Mucosa of stomach (tissue), 1 donor: ENCODE measurements at regions not wholly inside any gene's neighbourhood (a gene's known extent, or its start where the extent isn't known, plus 50 kb on each side); places are given as distances from the start of the nearest gene placed in this dataset.

Source experiments
- H3K27me3 ChIP-seq: one replicate; pipeline ENCODE4 v1.7.0; 2013; ENCODE audit warnings: mild to moderate bottlenecking, low read length; ENCODE audit not compliant: control insufficient read depth, insufficient read depth
- H3K36me3 ChIP-seq: one replicate; pipeline ENCODE4 v1.7.0; 2013; ENCODE audit warnings: low read length; ENCODE audit not compliant: control insufficient read depth, insufficient read depth
- H3K4me1 ChIP-seq: one replicate; pipeline ENCODE4 v1.7.0; 2013; ENCODE audit warnings: mild to moderate bottlenecking, low read length; ENCODE audit not compliant: control insufficient read depth, insufficient read depth
- H3K4me3 ChIP-seq: one replicate; pipeline ENCODE4 v1.7.0; 2013; ENCODE audit warnings: low read length
- H3K9ac ChIP-seq: one replicate; pipeline ENCODE4 v1.7.0; 2013; ENCODE audit warnings: mild to moderate bottlenecking, low read length, moderate library complexity
- H3K9me3 ChIP-seq: one replicate; pipeline ENCODE4 v1.7.0; 2013; ENCODE audit warnings: mild to moderate bottlenecking, low read length, moderate library complexity; ENCODE audit not compliant: control insufficient read depth
- donor health status: Pancreatic carcinoma.

- Histone ChIP-seq H3K9me3 (no peaks in the 10 kb centered on the region), H3K4me1 (no peaks in the 10 kb centered on the region), H3K27me3 (no peaks in the 10 kb centered on the region), H3K36me3 (no peaks in the 10 kb centered on the region), H3K9ac (no peak overlapping the region), H3K4me3 (no peak overlapping the region)
Measured at GRCh38 chr7:25279705-25280104, 51.4 kb upstream of the NPVF start.

GRCh38 chr7:25280181-25280580, 51.9 kb upstream of the NPVF start:
- Histone ChIP-seq H3K9ac (no peak overlapping the region), H3K27me3 (no peaks in the 10 kb centered on the region), H3K4me1 (no peaks in the 10 kb centered on the region), H3K4me3 (no peak overlapping the region), H3K36me3 (no peaks in the 10 kb centered on the region), H3K9me3 (no peaks in the 10 kb centered on the region)

GRCh38 chr7:25282194-25282593, 53.9 kb upstream of the NPVF start:
- Histone ChIP-seq H3K4me1 (no peaks in the 10 kb centered on the region), H3K27me3 (no peaks in the 10 kb centered on the region), H3K9me3 (no peaks in the 10 kb centered on the region), H3K36me3 (no peaks in the 10 kb centered on the region), H3K9ac (no peak overlapping the region), H3K4me3 (no peak overlapping the region)

- no peaks in the 10 kb centered on the region for H3K27me3 ChIP-seq
- no peak overlapping the region for H3K4me3 ChIP-seq
- H3K4me1 ChIP-seq, result no peaks in the 10 kb centered on the region
- H3K9ac ChIP-seq, result no peak overlapping the region
- no peaks in the 10 kb centered on the region for H3K36me3 ChIP-seq
- H3K9me3 ChIP-seq, result no peaks in the 10 kb centered on the region
Measured at GRCh38 chr7:25286756-25287155, 58.5 kb upstream of the NPVF start.

- Histone ChIP-seq H3K27me3 (no peaks in the 10 kb centered on the region), H3K4me1 (no peaks in the 10 kb centered on the region), H3K36me3 (no peaks in the 10 kb centered on the region), H3K4me3 (no peak overlapping the region), H3K9ac (no peak overlapping the region), H3K9me3 (no peaks in the 10 kb centered on the region)
Measured at GRCh38 chr7:25287291-25287690, 59.0 kb upstream of the NPVF start.

- Histone ChIP-seq H3K36me3 (no peaks in the 10 kb centered on the region), H3K4me1 (no peaks in the 10 kb centered on the region), H3K9ac (no peak overlapping the region), H3K4me3 (no peak overlapping the region), H3K27me3 (no peaks in the 10 kb centered on the region), H3K9me3 (no peaks in the 10 kb centered on the region)
Measured at GRCh38 chr7:25288556-25289307, 60.4 kb upstream of the NPVF start.

- Histone ChIP-seq H3K4me1 (peaks cover 2% of the 10 kb centered on the region), H3K9me3 (no peaks in the 10 kb centered on the region), H3K9ac (no peak overlapping the region), H3K27me3 (no peaks in the 10 kb centered on the region), H3K36me3 (no peaks in the 10 kb centered on the region), H3K4me3 (no peak overlapping the region)
Measured at GRCh38 chr7:25289518-25289917, 61.2 kb upstream of the NPVF start.

- H3K36me3 ChIP-seq, result no peaks in the 10 kb centered on the region
- H3K9me3 ChIP-seq, result no peaks in the 10 kb centered on the region
- H3K4me1 ChIP-seq, result peaks cover 8% of the 10 kb centered on the region
- H3K4me3 ChIP-seq, result no peak overlapping the region
- H3K27me3 ChIP-seq, result no peaks in the 10 kb centered on the region
- no peak overlapping the region for H3K9ac ChIP-seq
Measured at GRCh38 chr7:25294624-25295023, 66.3 kb upstream of the NPVF start.

- Histone ChIP-seq H3K4me1 (peaks cover 8% of the 10 kb centered on the region), H3K9ac (no peak overlapping the region), H3K27me3 (no peaks in the 10 kb centered on the region), H3K4me3 (no peak overlapping the region), H3K36me3 (no peaks in the 10 kb centered on the region), H3K9me3 (no peaks in the 10 kb centered on the region)
Measured at GRCh38 chr7:25295387-25295786, 67.1 kb upstream of the NPVF start.

GRCh38 chr7:25296086-25296485, 67.8 kb upstream of the NPVF start:
- no peak overlapping the region for H3K9ac ChIP-seq
- H3K9me3 ChIP-seq, result no peaks in the 10 kb centered on the region
- H3K36me3 ChIP-seq, result no peaks in the 10 kb centered on the region
- peaks cover 8% of the 10 kb centered on the region for H3K4me1 ChIP-seq
- no peaks in the 10 kb centered on the region for H3K27me3 ChIP-seq
- no peak overlapping the region for H3K4me3 ChIP-seq

- H3K9ac ChIP-seq, result no peak overlapping the region
- H3K4me3 ChIP-seq, result no peak overlapping the region
- H3K27me3 ChIP-seq, result no peaks in the 10 kb centered on the region
- peaks cover 8% of the 10 kb centered on the region for H3K4me1 ChIP-seq
- no peaks in the 10 kb centered on the region for H3K9me3 ChIP-seq
- H3K36me3 ChIP-seq, result no peaks in the 10 kb centered on the region
Measured at GRCh38 chr7:25297278-25297677, 69.0 kb upstream of the NPVF start.

- Histone ChIP-seq H3K4me3 (no peak overlapping the region), H3K9ac (no peak overlapping the region)
Measured at GRCh38 chr7:25303281-25304181, 75.2 kb upstream of the NPVF start.

More at GRCh38 chr7:25303281-25304181, 75.2 kb upstream of the NPVF start:
- H3K4me1 ChIP-seq, result no peaks in the 10 kb centered on the region
- H3K36me3 ChIP-seq, result no peaks in the 10 kb centered on the region
- no peaks in the 10 kb centered on the region for H3K27me3 ChIP-seq
- no peaks in the 10 kb centered on the region for H3K9me3 ChIP-seq
